LNCaP clone FGC (cell line): ENCODE measurements at regions not wholly inside any gene's neighbourhood (a gene's known extent, or its start where the extent isn't known, plus 50 kb on each side); places are given as distances from the start of the nearest gene placed in this dataset.

Experiments
- DNase-seq: peaks from one replicate; pipeline ENCODE4 v3.0.0-alpha.2; 2011; ENCODE audit warnings: low read depth
- H3K4me3 ChIP-seq: 2 replicates; pipeline ENCODE4 v1.5.1; 2011; ENCODE audit warnings: mild to moderate bottlenecking, low read depth, low read length, control low read depth
- CTCF ChIP-seq: IDR thresholded peaks from 2 replicates; pipeline ENCODE4 v1.5.1; 2012; ENCODE audit warnings: mild to moderate bottlenecking; ENCODE audit not compliant: control insufficient read depth, insufficient read depth; ENCODE audit errors: extremely low read depth

GRCh38 chr22:27438271-27438980, 363.1 kb downstream of the MN1 start:
- no peak for TF ChIP-seq CTCF
- no peak overlapping the region for H3K4me3 ChIP-seq
- DNase-seq = no peak

- no peak for TF ChIP-seq CTCF
- DNase-seq = no peak
- no peak overlapping the region for H3K4me3 ChIP-seq
These were observed 362.4 kb downstream of the MN1 start for GRCh38 chr22:27439131-27439530.

GRCh38 chr22:27440304-27440865, 361.2 kb downstream of the MN1 start:
- no peak for TF ChIP-seq CTCF
- no peak overlapping the region for H3K4me3 ChIP-seq
- DNase-seq = no peak

- TF ChIP-seq CTCF = no peak
- DNase-seq = no peak
These were observed 359.7 kb downstream of the MN1 start for GRCh38 chr22:27441706-27442475.

GRCh38 chr22:27443306-27443705, 358.2 kb downstream of the MN1 start:
- no peak for TF ChIP-seq CTCF
- DNase-seq = no peak
- no peak overlapping the region for H3K4me3 ChIP-seq

More at GRCh38 chr22:27441706-27442475, 359.7 kb downstream of the MN1 start:
- no peak overlapping the region for H3K4me3 ChIP-seq

- no peak for DNase-seq
- no peak for TF ChIP-seq CTCF
- H3K4me3 ChIP-seq = no peak overlapping the region
These were observed 355.7 kb downstream of the MN1 start for GRCh38 chr22:27445881-27446280.
